KG1 (cell line): ENCODE measurements at regions not wholly inside any gene's neighbourhood (a gene's known extent, or its start where the extent isn't known, plus 50 kb on each side); places are given as distances from the start of the nearest gene placed in this dataset.

Experiments used
- DNase-seq: peaks from one replicate; lab custom pipeline; 2025; lab: John Stamatoyannopoulos, UW

GRCh38 chr7:132072873-132073272 is 503.4 kb downstream of the PLXNA4 start:
- no peak for DNase-seq

DNA sequence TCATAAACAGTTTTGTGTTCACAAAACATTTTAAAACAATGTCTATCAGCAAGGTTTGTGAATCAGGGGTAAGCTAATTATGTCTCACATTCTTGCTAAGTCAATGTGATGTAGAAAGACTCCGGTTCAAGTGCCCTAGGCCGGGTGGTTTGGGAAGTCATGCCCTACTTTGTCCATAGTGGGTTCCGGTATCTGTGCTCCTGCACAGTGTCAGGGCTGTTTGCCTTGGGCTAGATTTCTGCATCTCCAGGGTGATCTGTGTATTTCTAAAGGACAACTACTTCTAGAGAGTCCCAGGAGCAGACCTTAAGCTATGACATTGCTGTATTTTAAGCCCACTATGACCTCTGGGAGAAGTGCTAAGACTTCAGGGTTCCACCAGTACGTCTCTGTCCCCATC is 504.1 kb downstream of the PLXNA4 start:
- DNase-seq, result no peak

- DNase-seq, result no peak
These were observed 507.0 kb downstream of the PLXNA4 start for GRCh38 chr7:132069306-132069705.

GRCh38 chr7:132066761-132067171 is 509.5 kb downstream of the PLXNA4 start:
- no peak for DNase-seq

GRCh38 chr7:132065989-132066603 is 509.7 kb upstream of the PODXL start:
- no peak for DNase-seq

DNA sequence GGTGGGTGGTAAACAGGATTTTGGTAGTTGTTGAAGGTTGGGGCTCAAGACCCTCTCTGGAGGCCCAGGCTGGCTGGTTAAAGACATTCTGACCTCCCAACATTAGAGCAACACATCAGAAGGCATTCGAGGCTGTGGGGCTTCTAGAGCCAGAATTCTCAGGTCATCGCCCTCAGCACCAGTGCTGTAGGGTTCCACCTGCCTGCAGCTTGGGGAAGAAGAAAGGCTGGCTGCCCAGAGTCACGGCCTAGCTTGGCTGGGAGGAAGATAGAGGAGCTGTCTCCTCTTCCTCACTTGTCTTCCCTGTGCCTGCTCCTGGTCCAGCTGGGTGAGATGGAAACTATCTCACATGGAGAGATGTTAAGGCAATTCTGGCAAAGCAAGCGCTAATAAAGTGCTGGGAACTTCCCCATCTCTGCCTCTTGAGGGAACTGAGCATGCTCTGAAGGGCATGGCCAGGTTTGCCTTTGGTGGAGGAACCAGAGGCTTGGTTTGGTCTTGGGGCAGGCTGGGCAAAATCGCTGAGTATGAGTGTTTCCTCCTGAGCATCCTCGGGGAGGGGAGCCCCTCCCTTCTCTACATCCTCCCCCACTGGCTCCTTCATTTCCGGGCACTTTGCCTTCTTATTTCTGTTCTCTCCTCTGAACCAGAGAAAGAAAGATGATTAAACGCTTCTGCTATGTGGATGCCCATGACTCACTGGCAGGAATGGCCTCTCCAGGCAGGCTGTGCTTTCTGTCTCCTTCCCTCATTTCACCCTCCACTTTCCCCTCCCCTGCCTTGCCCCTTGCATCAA is 509.0 kb upstream of the PODXL start:
- DNase-seq, result no peak

DNA sequence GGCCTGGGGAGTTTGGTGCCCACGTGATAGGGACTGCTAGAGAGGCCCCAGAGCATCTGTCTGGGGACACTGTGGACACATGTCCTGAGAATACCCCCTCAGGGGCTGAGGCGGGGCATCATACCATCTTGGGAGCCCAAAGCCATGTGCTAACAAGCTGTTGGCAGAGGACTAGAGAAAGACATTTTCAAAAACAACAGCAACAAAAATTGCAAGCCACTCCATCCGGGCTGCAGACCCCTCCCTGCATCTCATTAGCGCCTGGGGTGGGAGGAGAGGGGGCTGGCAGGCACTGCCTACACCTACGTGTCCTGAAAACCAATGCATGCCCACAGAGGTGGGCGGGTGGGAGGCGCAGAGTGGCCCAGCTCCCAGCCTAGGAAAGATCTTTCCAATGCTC is 507.4 kb upstream of the PODXL start:
- DNase-seq, result no peak

DNA sequence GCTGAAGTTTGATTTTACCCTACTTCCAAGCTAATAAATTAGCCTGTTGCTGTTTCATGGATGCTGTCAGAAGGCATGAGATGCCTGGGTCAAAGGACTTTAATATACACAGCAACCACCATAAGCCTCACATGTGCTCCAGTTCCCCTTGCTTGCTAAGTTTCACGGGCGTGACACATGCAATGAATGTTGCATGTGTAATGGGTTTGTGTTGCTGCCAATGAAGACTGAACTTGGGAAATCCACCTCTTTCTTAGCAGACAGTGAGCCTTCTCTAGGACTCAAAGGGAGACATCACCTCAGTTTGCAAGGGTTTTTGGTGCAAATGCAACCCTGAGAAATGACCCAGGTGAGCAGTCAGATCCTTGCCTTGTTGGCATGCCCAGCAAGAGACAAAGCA is 505.5 kb upstream of the PODXL start:
- no peak for DNase-seq

- DNase-seq, result no peak
These were observed 502.7 kb upstream of the PODXL start for GRCh38 chr7:132059141-132059540.

GRCh38 chr7:132055336-132056120 is 499.1 kb upstream of the PODXL start:
- no peak for DNase-seq

- no peak for DNase-seq
These were observed 497.4 kb upstream of the PODXL start for GRCh38 chr7:132053871-132054270.

DNA sequence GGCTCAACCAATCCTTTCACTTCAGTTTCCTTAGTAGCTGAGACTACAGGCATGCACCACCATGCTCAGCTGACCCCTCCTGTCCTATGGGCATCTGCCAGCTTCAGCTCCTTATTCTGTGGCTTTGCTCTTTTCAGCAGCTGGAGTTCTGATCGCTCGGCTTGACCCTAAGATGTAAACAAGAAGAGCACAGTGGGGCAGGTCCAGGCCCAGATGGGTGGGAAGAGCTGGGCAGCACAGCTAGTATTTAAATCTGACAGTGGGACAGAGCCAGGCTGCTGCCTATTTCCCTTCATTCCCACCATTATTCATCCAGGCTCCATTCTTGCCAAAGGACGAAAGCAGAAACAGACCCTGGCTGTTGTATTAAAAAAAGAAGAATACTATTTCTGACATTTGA is 494.9 kb upstream of the PODXL start:
- DNase-seq, result no peak

DNA sequence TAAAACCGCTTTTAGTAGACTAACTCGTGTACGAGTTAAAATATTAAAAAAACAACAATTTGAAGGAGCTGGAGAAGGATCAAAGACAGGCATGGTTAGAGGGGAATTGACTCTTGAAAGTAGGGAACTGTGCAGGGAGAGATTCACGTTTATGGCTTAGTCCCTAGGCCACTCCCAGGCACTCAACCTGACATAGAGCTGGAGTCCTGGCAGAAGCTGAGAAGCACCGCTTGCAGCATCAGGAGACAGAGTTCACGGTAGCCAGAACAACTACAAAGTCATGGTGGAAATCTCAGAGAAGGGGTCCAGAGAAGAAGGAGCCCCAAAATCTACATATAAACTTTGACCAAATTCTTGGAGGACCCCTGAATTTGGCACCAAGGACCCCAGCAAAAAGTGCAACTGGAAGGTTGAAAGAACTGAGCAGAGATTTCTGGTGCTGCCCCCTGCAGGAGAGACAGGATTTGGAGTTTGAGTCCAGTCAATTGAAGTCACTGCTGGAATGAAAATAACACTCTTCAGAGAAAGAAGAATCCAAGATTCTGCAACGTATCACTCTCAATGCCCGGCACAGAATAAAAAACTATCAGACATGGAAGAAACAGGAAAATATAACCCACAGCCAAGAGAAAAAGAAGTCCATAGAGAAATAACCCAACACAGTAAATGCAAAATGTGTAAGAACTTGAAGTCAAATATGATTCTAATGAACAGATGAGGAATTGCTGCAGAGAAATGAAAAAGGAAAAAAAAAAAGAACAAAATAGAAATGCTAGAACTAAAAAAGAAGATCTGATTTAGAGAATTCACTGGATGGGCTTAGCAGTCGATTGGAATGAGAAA is 493.3 kb upstream of the PODXL start:
- no peak for DNase-seq

DNA sequence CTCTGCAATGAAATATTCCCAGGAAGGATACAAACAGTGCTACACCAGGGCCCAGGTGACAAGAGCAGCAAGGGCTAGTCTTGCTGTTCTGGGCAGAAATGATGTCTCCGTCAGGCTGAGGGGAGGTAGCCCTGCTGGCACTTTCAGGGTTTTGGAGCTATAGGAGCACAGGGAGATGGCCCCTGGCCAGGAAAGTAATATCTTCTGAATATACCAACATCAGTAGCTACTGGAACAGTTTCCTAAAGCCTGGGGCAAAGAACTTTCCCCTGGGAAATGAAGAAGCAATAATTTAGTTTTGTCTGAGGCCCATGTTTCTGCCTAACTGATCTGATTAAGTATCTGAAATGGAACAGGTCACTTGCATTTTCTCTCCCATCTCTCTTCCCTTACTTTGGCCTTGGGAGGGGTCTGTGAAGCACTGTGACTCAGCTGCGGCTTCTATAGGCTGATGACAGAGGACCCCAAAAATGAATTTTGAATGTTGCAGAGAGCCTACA is 489.1 kb upstream of the PODXL start:
- DNase-seq, result no peak

GRCh38 chr7:132045002-132045401 is 488.6 kb upstream of the PODXL start:
- DNase-seq, result no peak

- no peak for DNase-seq
These were observed 487.8 kb upstream of the PODXL start for GRCh38 chr7:132044247-132044646.

GRCh38 chr7:132041108-132041507 is 484.7 kb upstream of the PODXL start:
- DNase-seq, result no peak

DNA sequence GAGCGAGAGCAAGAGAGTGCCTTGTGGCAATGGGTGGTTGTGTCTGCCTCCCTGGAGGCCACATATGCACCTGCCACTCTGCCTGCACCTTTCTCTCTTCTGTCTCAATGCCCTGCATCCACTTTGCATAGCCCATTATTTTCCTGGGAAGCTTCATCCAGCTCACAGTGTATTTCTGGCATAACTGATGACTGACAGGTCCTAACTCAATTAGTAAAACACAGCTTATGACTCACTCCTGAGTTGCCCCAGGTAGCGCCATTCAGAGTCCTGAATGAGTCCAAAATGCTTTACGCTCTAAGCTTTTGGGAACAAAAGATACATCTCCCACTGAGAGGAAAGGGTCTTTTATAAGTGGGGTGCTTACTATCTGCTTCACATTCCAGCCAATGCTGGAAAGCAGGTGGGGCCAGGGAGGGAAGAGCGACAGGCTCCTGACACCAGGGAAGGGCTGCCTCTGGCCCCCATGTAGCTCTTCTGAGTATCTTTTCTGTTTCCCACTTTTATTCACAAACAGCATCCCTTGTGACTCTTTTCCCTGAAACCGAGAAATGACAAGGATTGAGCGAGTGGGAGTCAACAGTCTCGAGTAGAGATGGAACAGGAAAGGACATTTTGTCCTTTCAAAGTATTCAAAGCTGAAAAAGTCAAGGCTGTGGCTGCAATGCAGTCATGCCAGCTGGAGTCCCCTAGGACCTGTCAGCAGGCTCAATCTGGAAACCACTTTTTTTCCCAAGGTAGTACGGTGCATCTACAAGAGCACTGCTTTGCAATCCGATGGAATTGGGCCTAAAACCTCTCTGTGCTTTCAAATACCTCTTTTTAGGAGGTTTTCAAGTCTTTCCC is 479.3 kb upstream of the PODXL start:
- no peak for DNase-seq

DNA sequence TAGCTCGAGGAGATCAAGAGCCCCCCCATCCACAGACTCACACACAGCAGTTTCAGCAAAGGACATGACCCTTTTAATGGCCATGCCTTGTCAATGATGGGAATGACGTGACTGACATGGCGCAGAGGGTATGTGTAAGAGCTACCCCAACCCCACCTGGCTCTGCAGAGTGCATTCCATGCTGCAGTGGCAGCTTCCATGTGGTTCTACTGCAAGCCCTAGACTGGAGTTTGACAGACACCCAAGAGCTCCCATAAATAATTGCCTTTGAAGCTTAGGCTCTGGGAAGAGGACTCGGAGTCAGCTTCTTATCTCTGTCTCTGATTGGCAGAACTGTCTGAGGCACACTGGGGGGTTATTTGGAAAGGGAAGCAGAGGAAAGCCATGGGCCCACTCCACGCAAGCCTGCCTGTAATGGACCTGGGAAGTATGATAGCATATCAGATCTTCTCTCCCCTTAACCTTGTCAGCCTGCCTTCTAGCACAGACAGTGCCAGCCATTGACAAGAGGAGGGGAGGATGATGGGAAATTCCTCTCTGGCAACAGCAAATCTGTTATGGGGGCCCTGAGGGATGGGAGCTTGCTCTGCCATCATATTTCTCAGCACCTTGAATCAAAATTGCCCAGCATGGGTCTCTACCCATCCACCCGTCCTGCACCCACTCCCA is 478.5 kb upstream of the PODXL start:
- no peak for DNase-seq

- no peak for DNase-seq
These were observed 474.5 kb upstream of the PODXL start for GRCh38 chr7:132030883-132031282.
